ENCODE measurements at regions not wholly inside any gene's neighbourhood (a gene's known extent, or its start where the extent isn't known, plus 50 kb on each side); places are given as distances from the start of the nearest gene placed in this dataset.

GRCh38 chr9:680106-680505 is 161.4 kb upstream of the DMRT1 start:
- TF ChIP-seq NFIC (IDR thresholded peaks at IDR 0.05; ENCODE audit: borderline replicate concordance) (no peak), EP300 (IDR thresholded peaks at IDR 0.05; ENCODE audit: borderline replicate concordance in 1 of 2, low read depth in 1 of 2, low read length in 1 of 2) (no peak), TAF1 (IDR thresholded peaks at IDR 0.05; ENCODE audit: borderline replicate concordance, low read depth, low read length) (no peak), TCF12 (IDR thresholded peaks at IDR 0.05) (no peak)
- TF ChIP-seq, protein P1, sequence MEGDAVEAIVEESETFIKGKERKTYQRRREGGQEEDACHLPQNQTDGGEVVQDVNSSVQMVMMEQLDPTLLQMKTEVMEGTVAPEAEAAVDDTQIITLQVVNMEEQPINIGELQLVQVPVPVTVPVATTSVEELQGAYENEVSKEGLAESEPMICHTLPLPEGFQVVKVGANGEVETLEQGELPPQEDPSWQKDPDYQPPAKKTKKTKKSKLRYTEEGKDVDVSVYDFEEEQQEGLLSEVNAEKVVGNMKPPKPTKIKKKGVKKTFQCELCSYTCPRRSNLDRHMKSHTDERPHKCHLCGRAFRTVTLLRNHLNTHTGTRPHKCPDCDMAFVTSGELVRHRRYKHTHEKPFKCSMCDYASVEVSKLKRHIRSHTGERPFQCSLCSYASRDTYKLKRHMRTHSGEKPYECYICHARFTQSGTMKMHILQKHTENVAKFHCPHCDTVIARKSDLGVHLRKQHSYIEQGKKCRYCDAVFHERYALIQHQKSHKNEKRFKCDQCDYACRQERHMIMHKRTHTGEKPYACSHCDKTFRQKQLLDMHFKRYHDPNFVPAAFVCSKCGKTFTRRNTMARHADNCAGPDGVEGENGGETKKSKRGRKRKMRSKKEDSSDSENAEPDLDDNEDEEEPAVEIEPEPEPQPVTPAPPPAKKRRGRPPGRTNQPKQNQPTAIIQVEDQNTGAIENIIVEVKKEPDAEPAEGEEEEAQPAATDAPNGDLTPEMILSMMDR (IDR thresholded peaks at IDR 0.05) = no peak
- TF ChIP-seq, protein P2, sequence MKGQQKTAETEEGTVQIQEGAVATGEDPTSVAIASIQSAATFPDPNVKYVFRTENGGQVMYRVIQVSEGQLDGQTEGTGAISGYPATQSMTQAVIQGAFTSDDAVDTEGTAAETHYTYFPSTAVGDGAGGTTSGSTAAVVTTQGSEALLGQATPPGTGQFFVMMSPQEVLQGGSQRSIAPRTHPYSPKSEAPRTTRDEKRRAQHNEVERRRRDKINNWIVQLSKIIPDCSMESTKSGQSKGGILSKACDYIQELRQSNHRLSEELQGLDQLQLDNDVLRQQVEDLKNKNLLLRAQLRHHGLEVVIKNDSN (IDR thresholded peaks at IDR 0.05; ENCODE audit: borderline replicate concordance, low read depth) = no peak

Data from SK-N-SH (cell line).